Lower leg skin (tissue), 4 donors: ENCODE measurements at regions not wholly inside any gene's neighbourhood (a gene's known extent, or its start where the extent isn't known, plus 50 kb on each side); places are given as distances from the start of the nearest gene placed in this dataset.

Experiments used
- DNase-seq, 2 donors: peaks; one replicate each; pipeline ENCODE4 v3.0.0-alpha.2; 2019; ENCODE audit warnings: low spot score in 2 of 2
- H3K4me3 ChIP-seq: fragments of 200-600 bp; sonication (generic); 2 replicates; pipeline ENCODE4 v1.5.1; 2017; ENCODE audit warnings: mild to moderate bottlenecking, low read depth; ENCODE audit not compliant: poor library complexity, severe bottlenecking
- CTCF ChIP-seq, 3 donors: fragments of 450-650 bp; IDR thresholded peaks; one replicate each; pipeline ENCODE4 v1.5.1; 2016; ENCODE audit warnings: antibody characterized with exemption in 3 of 3, mild to moderate bottlenecking in 3 of 3, moderate library complexity in 2 of 3
- POLR2A ChIP-seq, 2 donors: fragments of 450-650 bp; IDR thresholded peaks; one replicate each; pipeline ENCODE4 v1.6.1; 2016 to 2017; ENCODE audit warnings: antibody characterized with exemption in 2 of 2, mild to moderate bottlenecking in 1 of 2, moderate library complexity in 1 of 2
- WGBS, 2 donors: methylation state at CpG; one replicate each; pipeline ENCODE4 v1.1.5; 2018; 5-methylcytosine and 5-hydroxymethylcytosine counted together
- intact Hi-C: fragments of 100-400 bp; cut with DNase I; formaldehyde crosslinking; loops from one replicate; pipeline ENCODE4 v1.15.0; 2023; ENCODE audit warnings: low total_unique reads

- WGBS, 2 donors = 28 to 31% methylated on average over 3 of the region's 3 CpGs
- TF ChIP-seq CTCF (IDR thresholded peaks at IDR 0.05) (no peak), POLR2A (IDR thresholded peaks at IDR 0.05) (no peak)
- intact Hi-C loops = no loop called here
- no peak overlapping the region for H3K4me3 ChIP-seq
- no peak for DNase-seq
These were observed 229.2 kb downstream of the TTLL7 start for GRCh38 chr1:83769594-83770318.

- 42 to 58% methylated on average over 3 of the region's 3 CpGs for WGBS, 2 donors
- intact Hi-C loops = no loop called here
These were observed 229.9 kb downstream of the TTLL7 start for GRCh38 chr1:83769072-83769471.

GRCh38 chr1:83766241-83766691, 232.7 kb downstream of the TTLL7 start:
- WGBS, 2 donors = 77 to 89% methylated on average over 1 of the region's 1 CpG
- intact Hi-C loops = no loop called here
- DNase-seq = no peak
- no peak overlapping the region for H3K4me3 ChIP-seq
- no peak for TF ChIP-seq CTCF (IDR thresholded peaks at IDR 0.05)
- no peak for TF ChIP-seq POLR2A (IDR thresholded peaks at IDR 0.05)

More at GRCh38 chr1:83769072-83769471, 229.9 kb downstream of the TTLL7 start:
- TF ChIP-seq CTCF (IDR thresholded peaks at IDR 0.05) = no peak
- TF ChIP-seq POLR2A (IDR thresholded peaks at IDR 0.05) = no peak
- no peak overlapping the region for H3K4me3 ChIP-seq
- no peak for DNase-seq

GRCh38 chr1:83765125-83765524, 233.8 kb downstream of the TTLL7 start:
- 86 to 87% methylated on average over 3 of the region's 3 CpGs for WGBS, 2 donors
- intact Hi-C loops = no loop called here
- TF ChIP-seq CTCF (IDR thresholded peaks at IDR 0.05) = no peak
- no peak for TF ChIP-seq POLR2A (IDR thresholded peaks at IDR 0.05)

GRCh38 chr1:83764209-83764608, 234.7 kb downstream of the TTLL7 start:
- TF ChIP-seq POLR2A (IDR thresholded peaks at IDR 0.05) (no peak), CTCF (IDR thresholded peaks at IDR 0.05) (no peak)

More at GRCh38 chr1:83765125-83765524, 233.8 kb downstream of the TTLL7 start:
- DNase-seq = no peak
- no peak overlapping the region for H3K4me3 ChIP-seq

More at GRCh38 chr1:83764209-83764608, 234.7 kb downstream of the TTLL7 start:
- no peak for DNase-seq
- WGBS, 2 donors = 69 to 71% methylated on average over 2 of the region's 2 CpGs
- H3K4me3 ChIP-seq = no peak overlapping the region
- intact Hi-C loops = no loop called here
